ENCODE measurements at regions not wholly inside any gene's neighbourhood (a gene's known extent, or its start where the extent isn't known, plus 50 kb on each side); places are given as distances from the start of the nearest gene placed in this dataset.
A peak's percentile ranks its signal among the peaks of the same experiment; 100 is the strongest.

DNA sequence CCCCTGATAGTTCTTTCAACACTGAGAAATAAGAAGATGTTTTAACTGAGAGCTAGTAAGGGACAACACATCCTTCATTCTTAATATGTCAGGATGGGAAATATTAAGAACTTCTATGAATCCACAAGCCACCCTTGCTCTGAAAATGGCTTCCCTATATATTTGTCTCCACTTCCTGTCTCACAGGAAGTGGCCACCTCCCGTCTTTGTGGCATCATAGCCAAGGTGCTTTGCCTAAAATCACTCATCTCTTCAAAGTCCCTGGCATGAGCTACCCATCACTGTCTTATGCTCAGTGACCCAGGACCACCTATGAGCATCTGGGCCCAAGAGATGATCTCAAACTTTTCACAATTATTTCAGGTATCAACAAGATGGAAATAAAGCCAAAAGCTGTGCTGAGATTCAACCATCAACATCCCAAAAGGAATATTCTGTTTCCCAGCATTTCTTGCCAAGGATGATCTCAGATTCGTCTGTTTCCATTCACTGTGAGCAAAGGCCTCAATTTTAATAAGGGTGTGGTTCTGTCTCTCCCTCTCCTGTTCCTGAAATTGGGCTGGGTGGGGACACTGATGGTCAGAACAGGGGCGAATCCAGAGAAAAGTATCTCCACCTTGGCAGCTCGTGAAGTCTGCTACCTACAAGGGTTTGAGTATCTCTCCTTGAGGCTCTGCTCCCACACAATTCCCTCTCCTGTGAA, 493.9 kb downstream of the MN1 start:
- Histone ChIP-seq H3K9me3 (replicated peaks in 1 of 11) (0 out of 22 replicates have a peak, but pooled peaks cover 0 to 4% (median 0%) of the 10 kb centered on the region in 11 experiments), H3K27ac (no peak overlapping the region), H3K9ac (no peak overlapping the region), H4K20me1 (no peaks in the 10 kb centered on the region), H3K4me3 (no peak overlapping the region), H3K27me3 (no peaks in the 10 kb centered on the region), H3K36me3 (no peaks in the 10 kb centered on the region), H3K4me1 (peaks cover 0 to 23% (median 14%) of the 10 kb centered on the region in 10 experiments; a peak in 16 of 20 replicates), H3K4me2 (peak overlapping the region in 10 of 11 experiments; percentile 1 to 45 (median 22); a peak in 8 of 22 replicates)
- TF ChIP-seq Cebpa-rat (IDR thresholded peaks at IDR 0.05), result no peak

GRCh38 chr22:27308513-27308912, 493.0 kb downstream of the MN1 start:
- Histone ChIP-seq H4K20me1 (no peaks in the 10 kb centered on the region), H3K4me3 (no peak overlapping the region), H3K27me3 (no peaks in the 10 kb centered on the region), H3K4me2 (no peak overlapping the region), H3K27ac (no peak overlapping the region), H3K9me3 (replicated peaks in 1 of 11) (0 out of 22 replicates have a peak, but pooled peaks cover 0 to 4% (median 0%) of the 10 kb centered on the region in 11 experiments), H3K4me1 (peaks cover 0 to 23% (median 14%) of the 10 kb centered on the region in 10 experiments; a peak in 16 of 20 replicates), H3K9ac (no peak overlapping the region), H3K36me3 (no peaks in the 10 kb centered on the region)
- no peak for TF ChIP-seq Cebpa-rat (IDR thresholded peaks at IDR 0.05)

- H3K27ac ChIP-seq, result no peak overlapping the region
- H3K4me3 ChIP-seq, result no peak overlapping the region
- no peak for TF ChIP-seq Cebpa-rat (IDR thresholded peaks at IDR 0.05)
- no peaks in the 10 kb centered on the region for H3K36me3 ChIP-seq
- no peak overlapping the region for H3K9ac ChIP-seq
- no peaks in the 10 kb centered on the region for H4K20me1 ChIP-seq
- H3K4me1 ChIP-seq, result peaks cover 0 to 23% (median 14%) of the 10 kb centered on the region in 10 experiments; a peak in 16 of 20 replicates
- 0 out of 22 replicates have a peak, but pooled peaks cover 0 to 4% (median 0%) of the 10 kb centered on the region in 11 experiments for H3K9me3 ChIP-seq (replicated peaks in 1 of 11)
- no peaks in the 10 kb centered on the region for H3K27me3 ChIP-seq
- H3K4me2 ChIP-seq, result 0 out of 22 replicates have a peak overlapping the region, but pooled peaks of 2 of the 11 experiments have one; percentile 7 to 16
Measured at GRCh38 chr22:27309697-27310096, 491.9 kb downstream of the MN1 start.

GRCh38 chr22:27310966-27311697, 490.4 kb downstream of the MN1 start:
- H4K20me1 ChIP-seq, result no peaks in the 10 kb centered on the region
- H3K27me3 ChIP-seq, result no peaks in the 10 kb centered on the region
- no peak overlapping the region for H3K4me3 ChIP-seq
- peaks cover under 1 to 26% (median 19%) of the 10 kb centered on the region in 10 experiments; a peak in 17 of 20 replicates for H3K4me1 ChIP-seq
- no peak overlapping the region for H3K27ac ChIP-seq
- peak overlapping the region in 5 of 11 experiments; percentile 11 to 37 (median 25); a peak in 3 of 22 replicates for H3K4me2 ChIP-seq
- no peak overlapping the region for H3K9ac ChIP-seq
- 0 out of 22 replicates have a peak, but pooled peaks cover 0 to 4% (median 0%) of the 10 kb centered on the region in 11 experiments for H3K9me3 ChIP-seq (replicated peaks in 1 of 11)
- TF ChIP-seq Cebpa-rat (IDR thresholded peaks at IDR 0.05), result no peak
- H3K36me3 ChIP-seq, result no peaks in the 10 kb centered on the region

DNA sequence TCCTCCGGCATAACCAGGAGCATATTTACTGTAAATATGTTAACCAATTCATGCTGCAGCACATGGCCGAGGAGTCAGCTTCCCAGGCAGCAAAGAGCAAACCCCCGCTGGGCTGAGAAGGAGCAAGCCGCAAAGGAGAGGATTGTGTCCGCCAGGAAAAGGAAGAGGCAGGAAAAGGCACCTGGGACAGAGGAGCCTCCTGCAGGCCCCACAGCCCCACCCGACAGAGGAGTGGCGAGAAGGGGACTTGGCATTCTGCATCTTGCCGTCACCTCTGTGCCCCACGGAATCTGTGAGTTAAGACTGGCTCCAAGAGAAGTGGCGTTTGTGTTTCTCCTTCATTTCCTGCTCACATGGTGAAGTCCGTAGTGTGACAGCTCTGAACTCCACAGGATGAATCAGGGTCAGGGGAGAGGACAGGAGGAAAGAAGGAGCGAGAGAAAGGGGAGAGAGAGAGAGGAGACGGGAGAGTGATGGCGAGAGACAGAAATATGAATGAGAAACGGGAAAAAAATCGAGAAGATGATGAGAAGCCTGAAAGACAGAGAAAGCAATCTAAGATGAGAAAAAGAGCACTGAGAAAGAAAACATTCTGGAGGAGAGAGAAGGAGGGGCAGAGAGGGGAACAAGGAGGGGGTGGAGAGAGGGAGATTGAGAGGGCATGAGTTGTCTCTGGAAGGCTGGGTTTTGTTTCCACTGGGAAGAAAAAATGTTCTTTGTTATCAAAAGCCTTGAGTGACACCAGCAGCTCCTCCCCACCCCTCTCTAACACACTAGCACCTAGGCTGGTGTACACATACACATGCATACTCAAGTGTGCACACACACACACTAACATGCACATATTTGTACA, 489.6 kb downstream of the MN1 start:
- Histone ChIP-seq H3K9ac (no peak overlapping the region), H3K4me3 (no peak overlapping the region), H3K4me2 (no peak overlapping the region)

DNA sequence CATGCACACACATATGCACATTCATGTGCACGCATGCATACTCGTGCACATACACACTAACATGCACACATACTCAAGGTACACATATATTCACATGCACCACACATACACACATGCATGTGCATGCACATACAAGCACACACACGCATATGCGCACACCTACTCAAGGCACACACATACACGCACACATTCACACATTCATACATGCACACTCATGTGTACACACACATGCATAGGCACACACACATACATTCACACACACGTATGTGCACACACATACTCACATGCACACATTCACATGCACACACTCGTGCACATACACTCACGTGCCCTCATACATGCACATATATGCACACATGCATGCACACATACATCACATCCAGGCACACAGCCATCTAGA, 489.0 kb downstream of the MN1 start:
- H3K4me3 ChIP-seq, result no peak overlapping the region
- TF ChIP-seq Cebpa-rat (IDR thresholded peaks at IDR 0.05), result no peak
- no peak overlapping the region for H3K27ac ChIP-seq
- no peaks in the 10 kb centered on the region for H3K27me3 ChIP-seq
- peaks cover 15 to 37% (median 29%) of the 10 kb centered on the region in 10 experiments for H3K4me1 ChIP-seq
- H3K36me3 ChIP-seq, result no peaks in the 10 kb centered on the region
- H3K9ac ChIP-seq, result no peak overlapping the region
- H3K4me2 ChIP-seq, result no peak overlapping the region
- H3K9me3 ChIP-seq (replicated peaks in 1 of 11), result 0 out of 22 replicates have a peak, but pooled peaks cover 0 to 2% (median 0%) of the 10 kb centered on the region in 11 experiments
- H4K20me1 ChIP-seq, result no peaks in the 10 kb centered on the region

More for the DNA sequence above, 489.6 kb downstream of the MN1 start:
- Histone ChIP-seq H3K9me3 (replicated peaks in 1 of 11) (0 out of 22 replicates have a peak, but pooled peaks cover 0 to 4% (median 0%) of the 10 kb centered on the region in 11 experiments), H3K36me3 (no peaks in the 10 kb centered on the region), H3K4me1 (peaks cover 8 to 34% (median 27%) of the 10 kb centered on the region in 10 experiments), H3K27me3 (no peaks in the 10 kb centered on the region), H3K27ac (no peak overlapping the region), H4K20me1 (no peaks in the 10 kb centered on the region)
- TF ChIP-seq Cebpa-rat (IDR thresholded peaks at IDR 0.05), result no peak

- Histone ChIP-seq H3K4me1 (peaks cover 21 to 37% (median 32%) of the 10 kb centered on the region in 10 experiments), H3K27me3 (no peaks in the 10 kb centered on the region), H4K20me1 (no peaks in the 10 kb centered on the region), H3K9ac (no peak overlapping the region), H3K4me3 (no peak overlapping the region), H3K4me2 (no peak overlapping the region), H3K36me3 (no peaks in the 10 kb centered on the region), H3K9me3 (replicated peaks in 1 of 11) (no peaks in the 10 kb centered on the region), H3K27ac (no peak overlapping the region)
- TF ChIP-seq Cebpa-rat (IDR thresholded peaks at IDR 0.05), result no peak
Measured at GRCh38 chr22:27312966-27313855, 488.3 kb downstream of the MN1 start.

DNA sequence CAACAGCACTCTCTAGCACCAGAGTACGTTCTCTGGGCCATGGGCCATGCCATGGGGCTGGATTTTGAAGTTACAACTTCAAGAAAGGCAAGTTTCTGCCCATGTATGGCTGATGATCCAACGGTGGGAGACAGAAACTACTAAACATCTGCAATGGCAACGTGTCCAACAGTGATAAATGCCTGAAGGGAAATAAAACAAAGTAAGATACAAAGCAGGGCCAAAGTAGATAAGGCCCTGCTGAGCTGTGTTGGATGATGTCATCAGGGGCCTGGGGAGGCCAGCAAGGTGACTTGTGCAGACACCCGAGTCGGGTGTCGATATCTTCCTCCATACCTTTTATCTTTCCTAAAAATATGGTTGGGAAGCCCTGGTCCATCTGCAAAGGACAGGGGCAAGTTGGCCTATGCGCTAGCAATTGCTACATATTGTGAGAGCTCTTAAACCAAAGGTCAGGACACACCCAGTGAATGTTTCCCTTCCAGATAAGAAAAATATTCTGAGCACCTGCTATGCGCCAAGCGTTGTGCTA, 487.2 kb downstream of the MN1 start:
- Histone ChIP-seq H3K9me3 (replicated peaks in 1 of 11) (peaks cover 2 to 4% (median 3%) of the 10 kb centered on the region in 11 experiments; a peak in 15 of 22 replicates), H3K4me1 (peaks cover 33 to 49% (median 44%) of the 10 kb centered on the region in 10 experiments), H3K4me3 (no peak overlapping the region), H3K36me3 (no peaks in the 10 kb centered on the region), H3K27me3 (no peaks in the 10 kb centered on the region), H3K9ac (no peak overlapping the region), H4K20me1 (no peaks in the 10 kb centered on the region), H3K4me2 (no peak overlapping the region), H3K27ac (no peak overlapping the region)
- TF ChIP-seq Cebpa-rat (IDR thresholded peaks at IDR 0.05), result no peak

Measured in BLaER1 treated with 17β-estradiol and CSF1 and Interleukin-3, amounts not matched to agents 10 nM and 100 nM (cell line).